GM18502 (cell line): ENCODE measurements at regions not wholly inside any gene's neighbourhood (a gene's known extent, or its start where the extent isn't known, plus 50 kb on each side); places are given as distances from the start of the nearest gene placed in this dataset.
"Not testable (repeated sequence)": the region's sequence is repeated elsewhere in the genome, so short reads cannot be mapped to it uniquely, and the experiment has no call there.

Source experiments
- ATAC-seq: cut with Tn5 transposase; IDR thresholded peaks from one replicate; pipeline ENCODE4 v1.9.1; 2021; ENCODE audit warnings: mild to moderate bottlenecking; ENCODE audit not compliant: unreplicated experiment, poor library complexity

GRCh38 chr5:28862137-28862859, 1823.9 kb upstream of the CDH9 start:
- no peak for ATAC-seq

GRCh38 chr5:28855626-28856025, 1817.2 kb upstream of the CDH9 start:
- no peak for ATAC-seq

- ATAC-seq, result no peak
Observed at GRCh38 chr5:28850320-28850921, 1812.0 kb upstream of the CDH9 start.

- no peak for ATAC-seq
Observed at GRCh38 chr5:28831042-28831441, 1792.7 kb upstream of the CDH9 start.

- no peak for ATAC-seq
Observed at GRCh38 chr5:28823231-28823630, 1784.8 kb upstream of the CDH9 start.

GRCh38 chr5:28822071-28822470, 1783.7 kb upstream of the CDH9 start:
- ATAC-seq, result no peak

- no peak for ATAC-seq
Observed at GRCh38 chr5:28810751-28811136, 1772.4 kb upstream of the CDH9 start.

GRCh38 chr5:28809811-28810750, 1771.7 kb upstream of the CDH9 start:
- no peak for ATAC-seq

GRCh38 chr5:28808967-28809810, 1770.8 kb upstream of the CDH9 start:
- ATAC-seq, result no peak

GRCh38 chr5:28807195-28807729, 1768.9 kb upstream of the CDH9 start:
- ATAC-seq, result no peak

GRCh38 chr5:28799035-28799434, 1760.6 kb upstream of the CDH9 start:
- not testable (repeated sequence) for ATAC-seq

- no peak for ATAC-seq
Observed at GRCh38 chr5:28788954-28789353, 1750.6 kb upstream of the CDH9 start.

GRCh38 chr5:28780083-28780692, 1741.8 kb upstream of the CDH9 start:
- no peak for ATAC-seq

- no peak for ATAC-seq
Observed at GRCh38 chr5:28779161-28779754, 1740.9 kb upstream of the CDH9 start.

GRCh38 chr5:28770307-28770706, 1731.9 kb upstream of the CDH9 start:
- no peak for ATAC-seq

- ATAC-seq, result no peak
Observed at GRCh38 chr5:28766565-28767158, 1728.3 kb upstream of the CDH9 start.

- no peak for ATAC-seq
Observed at GRCh38 chr5:28751396-28751795, 1713.0 kb upstream of the CDH9 start.

GRCh38 chr5:28750251-28750650, 1711.9 kb upstream of the CDH9 start:
- ATAC-seq, result no peak

GRCh38 chr5:28748446-28748845, 1710.1 kb upstream of the CDH9 start:
- ATAC-seq, result no peak
